Calu3 (cell line): ENCODE measurements at regions not wholly inside any gene's neighbourhood (a gene's known extent, or its start where the extent isn't known, plus 50 kb on each side); places are given as distances from the start of the nearest gene placed in this dataset.

Experiments used
- BruUV-seq: library from RNA; stranded (reverse); fragments of 400-500 nt; replicated peaks from 2 replicates; lab custom pipeline; 2021; lab: Mats Ljungman, UMichigan
- CTCF ChIA-PET: fragments of 300-600 bp; sonication (Branson Sonifier 250); formaldehyde crosslinking; loops from one replicate; lab custom pipeline; 2022; ENCODE audit warnings: antibody characterized with exemption; lab: Charles Lee
- DNase-seq: peaks from one replicate; pipeline ENCODE4 v3.0.0; 2022
- H3K27ac Mint-ChIP-seq: one replicate; pipeline ENCODE4 v1.8.0; 2022; ENCODE audit warnings: mixed read lengths; ENCODE audit not compliant: unreplicated experiment
- H3K27me3 Mint-ChIP-seq: one replicate; pipeline ENCODE4 v1.8.0; 2022; ENCODE audit warnings: mixed read lengths; ENCODE audit not compliant: unreplicated experiment
- H3K36me3 Mint-ChIP-seq: one replicate; pipeline ENCODE4 v1.8.0; 2022; ENCODE audit warnings: mild to moderate bottlenecking, moderate library complexity, mixed read lengths; ENCODE audit not compliant: insufficient read depth, unreplicated experiment
- H3K4me1 Mint-ChIP-seq: one replicate; pipeline ENCODE4 v1.8.0; 2022; ENCODE audit warnings: mild to moderate bottlenecking, low read depth, mixed read lengths; ENCODE audit not compliant: unreplicated experiment
- H3K4me3 Mint-ChIP-seq: one replicate; pipeline ENCODE4 v1.8.0; 2022; ENCODE audit warnings: mild to moderate bottlenecking, low read depth, moderate library complexity, mixed read lengths; ENCODE audit not compliant: unreplicated experiment
- H3K9me3 Mint-ChIP-seq: one replicate; pipeline ENCODE4 v1.8.0; 2022; ENCODE audit warnings: low read depth, mixed read lengths; ENCODE audit not compliant: unreplicated experiment
- CTCF ChIP-seq: fragments of 200-600 bp; IDR thresholded peaks from one replicate; pipeline ENCODE4 v1.8.0; 2022; ENCODE audit warnings: antibody characterized with exemption; ENCODE audit not compliant: unreplicated experiment
- intact Hi-C: fragments of 100-400 bp; cut with micrococcal nuclease; formaldehyde crosslinking; loops from one replicate; pipeline ENCODE4 v1.10.0; 2022; ENCODE audit not compliant: unreplicated experiment

- TF ChIP-seq CTCF: no peak
- H3K27me3 Mint-ChIP-seq: peaks cover 8% of the 10 kb centered on the region
- H3K4me3 Mint-ChIP-seq: no peak overlapping the region
- no peak for DNase-seq
- no peaks in the 10 kb centered on the region for H3K9me3 Mint-ChIP-seq
- no peaks in the 10 kb centered on the region for H3K4me1 Mint-ChIP-seq
- CTCF ChIA-PET: no interaction called here
- intact Hi-C loops: loop anchor here (5.0 kb wide), 1 partner anchor 446 kb away; no protein-coding TSS in a partner anchor
- H3K36me3 Mint-ChIP-seq: no peaks in the 10 kb centered on the region
- H3K27ac Mint-ChIP-seq: no peak overlapping the region
- BruUV-seq: no TSS peak
Measured at GRCh38 chr18:55862693-55863390, 274.9 kb upstream of the TCF4 start.

- intact Hi-C loops: loop anchor here (2.0 to 5.0 kb wide), 2 partner anchors 444 to 626 kb away; no protein-coding TSS in a partner anchor
- peaks cover 9% of the 10 kb centered on the region for H3K4me1 Mint-ChIP-seq
- BruUV-seq: no TSS peak
- no peaks in the 10 kb centered on the region for H3K9me3 Mint-ChIP-seq
- H3K27ac Mint-ChIP-seq: no peak overlapping the region
- peak; percentile 29 for DNase-seq
- CTCF ChIA-PET: no interaction called here
- no peaks in the 10 kb centered on the region for H3K36me3 Mint-ChIP-seq
- H3K27me3 Mint-ChIP-seq: peaks cover 8% of the 10 kb centered on the region
- H3K4me3 Mint-ChIP-seq: no peak overlapping the region
- TF ChIP-seq CTCF: no peak
Measured at GRCh38 chr18:55861266-55861665, 273.3 kb upstream of the TCF4 start.

GRCh38 chr18:55858661-55859515, 270.9 kb upstream of the TCF4 start:
- Mint-ChIP-seq H3K27me3 (peaks cover 8% of the 10 kb centered on the region), H3K9me3 (no peaks in the 10 kb centered on the region), H3K27ac (no peak overlapping the region), H3K4me3 (no peak overlapping the region), H3K36me3 (no peaks in the 10 kb centered on the region), H3K4me1 (peaks cover 22% of the 10 kb centered on the region)
- intact Hi-C loops: loop anchor here (10.0 kb wide), 1 partner anchor 514 kb away; no protein-coding TSS in a partner anchor
- DNase-seq: no peak
- BruUV-seq: no TSS peak
- CTCF ChIA-PET: no interaction called here
- no peak for TF ChIP-seq CTCF

- intact Hi-C loops: loop anchor here (10.0 kb wide), 1 partner anchor 513 kb away; no protein-coding TSS in a partner anchor
- CTCF ChIA-PET: no interaction called here
- H3K27ac Mint-ChIP-seq: no peak overlapping the region
Measured at GRCh38 chr18:55857956-55858355, 270.0 kb upstream of the TCF4 start.

More at GRCh38 chr18:55857956-55858355, 270.0 kb upstream of the TCF4 start:
- TF ChIP-seq CTCF: no peak
- no peak for DNase-seq
- BruUV-seq: no TSS peak
- Mint-ChIP-seq H3K36me3 (no peaks in the 10 kb centered on the region), H3K4me1 (peaks cover 22% of the 10 kb centered on the region), H3K9me3 (no peaks in the 10 kb centered on the region), H3K4me3 (no peak overlapping the region), H3K27me3 (peaks cover 8% of the 10 kb centered on the region)
